Skeletal muscle tissue (tissue), 3 donors: ENCODE measurements at regions not wholly inside any gene's neighbourhood (a gene's known extent, or its start where the extent isn't known, plus 50 kb on each side); places are given as distances from the start of the nearest gene placed in this dataset.

Experiments
- H3K27ac ChIP-seq: one replicate; pipeline ENCODE4 v1.7.0; 2013; ENCODE audit warnings: mild to moderate bottlenecking, low read depth, low read length, inconsistent platforms
- H3K27me3 ChIP-seq, 3 donors: one replicate each; pipeline ENCODE4 v1.7.0; 2013; ENCODE audit warnings: low read length in 3 of 3; ENCODE audit not compliant: control insufficient read depth in 3 of 3, insufficient read depth in 3 of 3
- H3K36me3 ChIP-seq, 3 donors: one replicate each; pipeline ENCODE4 v1.7.0; 2013; ENCODE audit warnings: low read length in 3 of 3; ENCODE audit not compliant: control insufficient read depth in 3 of 3, insufficient read depth in 3 of 3
- H3K4me1 ChIP-seq, 3 donors: one replicate each; pipeline ENCODE4 v1.7.0; 2013; ENCODE audit warnings: low read length in 3 of 3, mild to moderate bottlenecking in 3 of 3; ENCODE audit not compliant: control insufficient read depth in 3 of 3, insufficient read depth in 3 of 3
- H3K4me3 ChIP-seq, 3 donors: one replicate each; pipeline ENCODE4 v1.7.0; 2013; ENCODE audit warnings: low read length in 3 of 3
- H3K9ac ChIP-seq, 3 donors: one replicate each; pipeline ENCODE4 v1.7.0; 2013; ENCODE audit warnings: low read length in 3 of 3, mild to moderate bottlenecking in 3 of 3, moderate library complexity in 2 of 3, low read depth in 1 of 3
- H3K9me3 ChIP-seq, 3 donors: one replicate each; pipeline ENCODE4 v1.7.0; 2013; ENCODE audit warnings: low read length in 3 of 3; ENCODE audit not compliant: control insufficient read depth in 3 of 3
- donor health status: Osteomylitis.

DNA sequence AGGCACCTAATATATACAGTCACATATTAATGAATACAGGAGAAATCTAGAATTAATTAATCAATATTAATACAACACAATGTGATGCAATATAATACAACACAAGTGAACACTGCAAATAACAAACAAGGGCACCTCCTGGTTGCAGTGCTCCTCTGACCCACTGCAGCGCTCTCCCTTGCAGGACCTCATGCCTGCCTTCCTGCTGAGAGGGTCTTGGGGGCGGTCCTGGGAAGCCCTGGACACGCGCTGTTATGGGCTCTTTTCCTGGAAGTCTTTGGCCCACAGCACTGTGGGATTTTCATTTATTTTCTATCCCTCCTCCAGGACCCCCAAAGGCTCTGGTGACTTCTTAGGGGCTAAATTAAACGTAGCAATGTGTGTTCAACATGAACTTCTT, 485.8 kb downstream of the IRX1 start:
- peaks cover 0 to 3% (median 0%) of the 10 kb centered on the region in 3 donors for H3K27me3 ChIP-seq
- H3K9ac ChIP-seq = no peak overlapping the region
- H3K4me3 ChIP-seq = no peak overlapping the region
- H3K36me3 ChIP-seq = no peaks in the 10 kb centered on the region
- H3K4me1 ChIP-seq = no peaks in the 10 kb centered on the region
- peaks cover 0 to 7% (median 3%) of the 10 kb centered on the region in 3 donors for H3K9me3 ChIP-seq
- H3K27ac ChIP-seq = no peak overlapping the region

DNA sequence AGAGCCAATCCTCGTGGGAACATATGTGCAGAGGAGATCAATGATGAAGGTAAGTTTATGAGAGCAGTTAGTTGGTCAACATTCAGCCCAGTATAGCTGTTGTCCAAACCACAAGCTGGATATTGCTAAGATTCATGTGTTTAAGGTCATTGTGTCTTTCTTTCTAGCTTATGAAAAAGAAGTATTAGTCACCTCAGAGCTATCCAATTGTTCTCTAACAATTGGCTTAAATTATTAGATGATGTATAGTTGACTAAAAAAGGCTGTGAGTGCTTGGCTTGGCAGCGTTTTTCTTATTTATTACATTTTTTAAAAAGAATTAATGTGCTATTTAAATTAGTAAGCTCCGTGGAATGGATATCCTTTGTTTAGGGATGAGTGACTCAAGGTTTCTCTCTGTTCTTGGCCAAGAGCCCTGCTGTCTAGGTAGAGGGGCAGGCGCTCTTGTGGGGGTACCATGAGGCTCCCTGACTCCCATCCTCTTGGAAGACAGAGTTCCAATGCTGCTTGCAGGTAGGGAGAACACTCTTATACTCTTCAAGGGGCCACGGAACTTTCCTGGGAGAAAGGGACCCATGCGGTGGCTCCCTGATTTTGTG, 487.4 kb downstream of the IRX1 start:
- Histone ChIP-seq H3K9ac (no peak overlapping the region), H3K4me3 (no peak overlapping the region), H3K9me3 (peaks cover 0 to 7% (median 3%) of the 10 kb centered on the region in 3 donors), H3K27me3 (no peaks in the 10 kb centered on the region), H3K36me3 (no peaks in the 10 kb centered on the region), H3K27ac (no peak overlapping the region), H3K4me1 (no peaks in the 10 kb centered on the region)

GRCh38 chr5:4083591-4084337, 488.1 kb downstream of the IRX1 start:
- Histone ChIP-seq H3K36me3 (no peaks in the 10 kb centered on the region), H3K4me3 (no peak overlapping the region), H3K9ac (no peak overlapping the region), H3K4me1 (no peaks in the 10 kb centered on the region), H3K27me3 (no peaks in the 10 kb centered on the region), H3K27ac (no peak overlapping the region), H3K9me3 (peaks cover 0 to 7% (median 3%) of the 10 kb centered on the region in 3 donors)

DNA sequence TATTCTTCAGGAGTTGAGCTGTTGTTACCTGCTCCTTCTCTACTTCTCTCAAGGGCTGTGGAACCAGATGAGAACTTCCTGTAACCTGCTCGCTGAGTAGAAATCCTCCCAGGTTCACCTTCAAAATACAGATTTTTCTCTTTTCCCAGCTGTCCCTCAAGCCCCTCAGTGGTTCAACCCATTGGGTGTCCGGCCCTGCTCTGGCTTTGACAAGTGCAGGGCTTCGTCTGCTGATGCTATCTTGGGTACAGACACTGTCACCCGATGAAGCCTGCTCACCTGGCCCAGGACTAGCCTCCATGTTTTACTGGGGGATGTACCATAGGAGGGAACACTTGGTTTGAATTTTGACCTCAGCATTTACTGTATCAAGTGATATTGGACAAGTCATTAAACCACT, 490.4 kb downstream of the IRX1 start:
- no peak overlapping the region for H3K9ac ChIP-seq
- H3K27ac ChIP-seq = no peak overlapping the region
- H3K9me3 ChIP-seq = peaks cover 0 to 2% (median 0%) of the 10 kb centered on the region in 3 donors
- H3K4me3 ChIP-seq = no peak overlapping the region
- H3K36me3 ChIP-seq = no peaks in the 10 kb centered on the region
- H3K27me3 ChIP-seq = no peaks in the 10 kb centered on the region
- no peaks in the 10 kb centered on the region for H3K4me1 ChIP-seq

DNA sequence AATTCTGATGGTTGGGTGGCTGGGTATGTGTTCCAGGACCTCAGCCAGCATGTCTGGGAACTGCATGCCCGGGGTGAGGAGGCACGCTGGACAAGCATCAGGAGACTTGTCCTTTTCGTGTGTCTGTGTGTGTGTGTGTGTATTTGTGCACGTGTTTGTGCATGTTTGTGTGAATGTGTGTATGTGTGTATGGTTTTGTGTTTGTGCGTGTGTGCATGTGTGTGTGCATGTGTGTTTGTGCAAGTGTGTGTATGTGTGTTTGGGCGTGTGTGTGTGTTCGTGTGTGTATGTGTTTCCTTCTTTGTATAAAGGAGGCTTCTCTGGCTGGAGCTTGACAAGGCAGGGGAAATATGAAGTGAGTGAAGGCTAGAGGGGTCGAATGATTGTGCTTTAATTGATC, 491.5 kb downstream of the IRX1 start:
- no peak overlapping the region for H3K4me3 ChIP-seq
- H3K9me3 ChIP-seq = peaks cover 0 to 2% (median 0%) of the 10 kb centered on the region in 3 donors
- H3K36me3 ChIP-seq = no peaks in the 10 kb centered on the region
- H3K27ac ChIP-seq = no peak overlapping the region
- no peaks in the 10 kb centered on the region for H3K27me3 ChIP-seq
- H3K4me1 ChIP-seq = no peaks in the 10 kb centered on the region
- no peak overlapping the region for H3K9ac ChIP-seq

DNA sequence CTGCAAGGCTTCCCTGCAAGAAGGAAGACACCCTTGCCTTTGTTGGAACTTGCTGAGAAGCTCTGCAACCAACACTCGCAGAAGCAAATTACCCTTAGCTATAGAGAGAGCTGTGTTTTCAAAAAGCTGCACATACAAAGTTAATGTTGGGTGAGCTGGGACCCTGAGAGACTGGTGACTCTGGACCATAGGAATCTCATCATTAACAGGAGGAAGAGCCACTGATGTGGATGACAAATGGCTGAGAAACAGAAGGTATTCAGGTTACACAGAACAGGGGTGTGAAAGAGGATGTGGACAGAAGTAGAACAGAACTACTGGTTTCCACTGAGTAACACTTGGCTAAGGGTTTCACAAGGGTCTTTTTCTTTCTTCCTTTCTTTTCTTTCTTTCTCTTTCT, 493.5 kb downstream of the IRX1 start:
- no peaks in the 10 kb centered on the region for H3K4me1 ChIP-seq
- no peaks in the 10 kb centered on the region for H3K9me3 ChIP-seq
- H3K36me3 ChIP-seq = no peaks in the 10 kb centered on the region
- no peak overlapping the region for H3K27ac ChIP-seq
- H3K27me3 ChIP-seq = no peaks in the 10 kb centered on the region
- H3K9ac ChIP-seq = no peak overlapping the region
- H3K4me3 ChIP-seq = no peak overlapping the region

GRCh38 chr5:4093236-4093635, 497.6 kb downstream of the IRX1 start:
- Histone ChIP-seq H3K9me3 (no peaks in the 10 kb centered on the region), H3K27ac (no peak overlapping the region), H3K9ac (no peak overlapping the region), H3K27me3 (no peaks in the 10 kb centered on the region), H3K4me1 (no peaks in the 10 kb centered on the region), H3K36me3 (no peaks in the 10 kb centered on the region), H3K4me3 (no peak overlapping the region)

DNA sequence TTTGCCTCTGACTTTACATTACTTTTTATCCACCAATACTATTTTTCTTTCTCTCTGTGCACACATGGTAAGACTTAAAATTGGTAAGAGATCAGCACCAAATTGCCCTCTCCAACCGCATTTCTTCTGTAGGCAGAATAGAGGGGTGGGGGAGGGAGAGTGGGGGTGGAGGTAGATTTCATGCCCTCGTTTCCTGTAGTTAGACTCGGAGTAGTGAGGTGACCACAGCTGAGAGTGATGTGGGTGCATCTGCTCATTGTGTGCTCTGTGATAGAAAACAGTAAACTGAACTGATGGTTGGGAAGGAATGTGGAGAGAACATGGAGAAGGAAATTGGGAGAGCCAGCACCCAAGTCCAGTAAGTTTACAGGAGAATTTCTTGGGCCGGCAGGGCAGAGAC, 498.3 kb downstream of the IRX1 start:
- H3K4me3 ChIP-seq = no peak overlapping the region
- no peak overlapping the region for H3K27ac ChIP-seq
- H3K9me3 ChIP-seq = no peaks in the 10 kb centered on the region
- no peaks in the 10 kb centered on the region for H3K36me3 ChIP-seq
- no peak overlapping the region for H3K9ac ChIP-seq
- H3K27me3 ChIP-seq = no peaks in the 10 kb centered on the region
- no peaks in the 10 kb centered on the region for H3K4me1 ChIP-seq

- Histone ChIP-seq H3K4me1 (no peaks in the 10 kb centered on the region), H3K9ac (no peak overlapping the region), H3K36me3 (no peaks in the 10 kb centered on the region), H3K27ac (no peak overlapping the region), H3K27me3 (no peaks in the 10 kb centered on the region), H3K4me3 (no peak overlapping the region), H3K9me3 (no peaks in the 10 kb centered on the region)
Measured at GRCh38 chr5:4095918-4096630, 500.4 kb downstream of the IRX1 start.

- H3K27ac ChIP-seq = no peak overlapping the region
Measured at GRCh38 chr5:4097199-4097598, 501.6 kb downstream of the IRX1 start.

More at GRCh38 chr5:4097199-4097598, 501.6 kb downstream of the IRX1 start:
- no peaks in the 10 kb centered on the region for H3K27me3 ChIP-seq
- no peaks in the 10 kb centered on the region for H3K4me1 ChIP-seq
- H3K4me3 ChIP-seq = no peak overlapping the region
- H3K36me3 ChIP-seq = no peaks in the 10 kb centered on the region
- no peaks in the 10 kb centered on the region for H3K9me3 ChIP-seq
- no peak overlapping the region for H3K9ac ChIP-seq
